GM23338 (cell line): ENCODE measurements at regions not wholly inside any gene's neighbourhood (a gene's known extent, or its start where the extent isn't known, plus 50 kb on each side); places are given as distances from the start of the nearest gene placed in this dataset.

Experiments used
- ATAC-seq: fragments of 200-7000 bp; cut with Tn5 transposase; 3 replicates; pipeline ENCODE4 v1.9.1; 2020
- DNase-seq: peaks from one replicate; pipeline ENCODE4 v3.0.0-alpha.2; 2015; ENCODE audit warnings: low spot score
- H2AFZ ChIP-seq: fragments of 200-600 bp; sonication (generic); 2 replicates; pipeline ENCODE4 v1.8.0; 2016; ENCODE audit warnings: antibody characterized with exemption, mild to moderate bottlenecking, moderate library complexity
- H3F3A ChIP-seq: fragments of 200-600 bp; sonication (generic); replicated peaks from 2 replicates; pipeline ENCODE4 v1.8.0; 2017; ENCODE audit warnings: antibody characterized with exemption, mixed run types, low read depth
- H3K27ac ChIP-seq: fragments of 200-600 bp; sonication (generic); 2 replicates; pipeline ENCODE4 v1.6.1; 2016; ENCODE audit warnings: low read depth
- H3K27me3 ChIP-seq: fragments of 200-600 bp; sonication (generic); 2 replicates; pipeline ENCODE4 v1.8.0; 2016; ENCODE audit warnings: mild to moderate bottlenecking, mixed run types, moderate library complexity; ENCODE audit not compliant: insufficient read depth
- H3K36me3 ChIP-seq: fragments of 200-600 bp; sonication (generic); 2 replicates; pipeline ENCODE4 v1.8.0; 2016; ENCODE audit warnings: mild to moderate bottlenecking; ENCODE audit not compliant: insufficient read depth
- H3K4me1 ChIP-seq: fragments of 200-600 bp; sonication (generic); 2 replicates; pipeline ENCODE4 v1.8.0; 2016; ENCODE audit warnings: mild to moderate bottlenecking, moderate library complexity; ENCODE audit not compliant: insufficient read depth
- H3K4me2 ChIP-seq: fragments of 200-600 bp; sonication (generic); 2 replicates; pipeline ENCODE4 v1.7.1; 2017; ENCODE audit warnings: mixed run types
- H3K4me3 ChIP-seq: fragments of 200-600 bp; sonication (generic); 2 replicates; pipeline ENCODE4 v1.6.1; 2016; ENCODE audit warnings: mixed run types
- H3K79me2 ChIP-seq: fragments of 200-600 bp; sonication (generic); replicated peaks from 2 replicates; pipeline ENCODE4 v1.8.0; 2017; ENCODE audit warnings: mild to moderate bottlenecking; ENCODE audit not compliant: insufficient read depth
- H3K9me2 ChIP-seq: fragments of 200-600 bp; sonication (generic); 2 replicates; pipeline ENCODE4 v1.8.0; 2017; ENCODE audit not compliant: insufficient read depth
- H4K20me1 ChIP-seq: fragments of 200-600 bp; sonication (generic); replicated peaks from 2 replicates; pipeline ENCODE4 v1.8.0; 2017; ENCODE audit warnings: mild to moderate bottlenecking; ENCODE audit not compliant: insufficient read depth
- H3K27ac Mint-ChIP-seq: 2 replicates; pipeline ENCODE4 v1.8.0; 2020; ENCODE audit warnings: inconsistent platforms, mild to moderate bottlenecking, moderate library complexity, mixed read lengths
- H3K27me3 Mint-ChIP-seq: 3 replicates; pipeline ENCODE4 v1.8.0; 2022; ENCODE audit warnings: low read depth, mild to moderate bottlenecking, moderate library complexity, mixed read lengths, inconsistent platforms; ENCODE audit not compliant: insufficient read depth, poor library complexity
- H3K36me3 Mint-ChIP-seq: 3 replicates; pipeline ENCODE4 v1.8.0; 2021; ENCODE audit warnings: low read depth, mild to moderate bottlenecking, inconsistent platforms, moderate library complexity, mixed read lengths
- H3K4me1 Mint-ChIP-seq: 3 replicates; pipeline ENCODE4 v1.8.0; 2020; ENCODE audit warnings: mild to moderate bottlenecking, inconsistent platforms, mixed read lengths
- H3K4me3 Mint-ChIP-seq: 3 replicates; pipeline ENCODE4 v1.8.0; 2021; ENCODE audit warnings: moderate library complexity, mild to moderate bottlenecking, inconsistent platforms, mixed read lengths
- H3K9me3 Mint-ChIP-seq: 3 replicates; pipeline ENCODE4 v1.8.0; 2020; ENCODE audit warnings: moderate library complexity, mild to moderate bottlenecking, inconsistent platforms, mixed read lengths
- CTCF ChIP-seq, 2 experiments: fragments of 200-600 bp in 1 of 2; sonication (generic) in 1 of 2; conservative IDR thresholded peaks; 2 replicates each; pipeline versions ENCODE4 v1.5.1 to v1.6.1; 2016 to 2017; ENCODE audit warnings: antibody characterized with exemption in 2 of 2, low read depth in 2 of 2, mild to moderate bottlenecking in 2 of 2, moderate library complexity in 1 of 2
- ETS1 ChIP-seq: IDR thresholded peaks from 2 replicates; pipeline ENCODE4 v1.6.1; 2016; ENCODE audit warnings: antibody characterized with exemption
- EZH2 ChIP-seq: fragments of 200-600 bp; sonication (generic); IDR thresholded peaks from one replicate; pipeline ENCODE4 v1.8.0; 2017; ENCODE audit warnings: antibody characterized with exemption, mild to moderate bottlenecking, low read depth; ENCODE audit not compliant: unreplicated experiment
- EZH2phosphoT487 ChIP-seq: fragments of 200-600 bp; sonication (generic); IDR thresholded peaks from one replicate; pipeline ENCODE4 v1.8.1; 2018; ENCODE audit warnings: antibody characterized with exemption; ENCODE audit not compliant: unreplicated experiment
- JUNB ChIP-seq: IDR thresholded peaks from one replicate; pipeline ENCODE4 v1.6.1; 2016; ENCODE audit warnings: antibody characterized with exemption; ENCODE audit not compliant: unreplicated experiment
- NANOG ChIP-seq: IDR thresholded peaks from 2 replicates; pipeline ENCODE4 v1.6.1; 2016; ENCODE audit warnings: antibody characterized with exemption, borderline replicate concordance
- STAT1 ChIP-seq: IDR thresholded peaks from one replicate; pipeline ENCODE4 v1.6.1; 2016; ENCODE audit warnings: antibody characterized with exemption; ENCODE audit not compliant: unreplicated experiment
- ZNF114 ChIP-seq: fragments of 250-450 bp; sonication (Bioruptor Pico); IDR thresholded peaks from 2 replicates; pipeline ENCODE4 v1.5.0; 2020; ENCODE audit warnings: mild to moderate bottlenecking, moderate library complexity
- ZNF331 ChIP-seq: fragments of 250-450 bp; sonication (Bioruptor Pico); IDR thresholded peaks from 2 replicates; pipeline ENCODE4 v1.5.0; 2020; ENCODE audit warnings: low read depth, mild to moderate bottlenecking, moderate library complexity

GRCh38 chr11:4213746-4214145 is 119.1 kb downstream of the RRM1 start:
- no peaks in the 10 kb centered on the region for H3K36me3 ChIP-seq
- DNase-seq = no peak
- Mint-ChIP-seq H3K4me1 (peaks cover 6% of the 10 kb centered on the region; the same call in 2 of the 3 replicates), H3K9me3 (no peaks in the 10 kb centered on the region), H3K27me3 (peaks cover 9% of the 10 kb centered on the region), H3K4me3 (no peak overlapping the region), H3K27ac (no peak overlapping the region), H3K36me3 (no peaks in the 10 kb centered on the region)
- H2AFZ ChIP-seq = no peak overlapping the region
- peaks cover 4% of the 10 kb centered on the region; the same call in 1 of the 2 replicates for H3K4me1 ChIP-seq
- no peaks in the 10 kb centered on the region for H3F3A ChIP-seq
- H3K4me2 ChIP-seq = no peak overlapping the region
- H3K9me2 ChIP-seq = no peaks in the 10 kb centered on the region; the same call in 1 of the 2 replicates
- no peak for ATAC-seq
- no peaks in the 10 kb centered on the region for H3K79me2 ChIP-seq
- peaks cover 21% of the 10 kb centered on the region for H3K27me3 ChIP-seq
- no peak overlapping the region for H3K4me3 ChIP-seq
- H4K20me1 ChIP-seq = no peaks in the 10 kb centered on the region
- no peak for TF ChIP-seq NANOG
- no peak overlapping the region for H3K27ac ChIP-seq

- no peaks in the 10 kb centered on the region for H3K36me3 ChIP-seq
- H3K4me3 Mint-ChIP-seq = peak overlapping the region; percentile 61
These were observed 117.4 kb downstream of the RRM1 start for GRCh38 chr11:4211991-4212390.

GRCh38 chr11:4203603-4204360 is 109.2 kb downstream of the RRM1 start:
- Histone ChIP-seq H3K36me3 (no peaks in the 10 kb centered on the region), H3K4me3 (no peak overlapping the region), H2AFZ (peak overlapping the region; percentile 43; the same call in 1 of the 2 replicates), H3F3A (no peaks in the 10 kb centered on the region), H4K20me1 (no peaks in the 10 kb centered on the region), H3K4me1 (no peaks in the 10 kb centered on the region), H3K79me2 (no peaks in the 10 kb centered on the region), H3K4me2 (no peak overlapping the region), H3K27ac (no peak overlapping the region), H3K9me2 (peaks cover 5% of the 10 kb centered on the region; the same call in 1 of the 2 replicates), H3K27me3 (no peaks in the 10 kb centered on the region)
- Mint-ChIP-seq H3K9me3 (no peaks in the 10 kb centered on the region), H3K4me3 (no peak overlapping the region), H3K36me3 (no peaks in the 10 kb centered on the region), H3K27me3 (peaks cover 6% of the 10 kb centered on the region), H3K27ac (peak overlapping the region; percentile 42), H3K4me1 (peaks cover 3% of the 10 kb centered on the region; the same call in 1 of the 3 replicates)
- DNase-seq (peak; percentile 76), ATAC-seq (peak; percentile 99)
- no peak for TF ChIP-seq EZH2phosphoT487
- TF ChIP-seq EZH2 = no peak
- no peak for TF ChIP-seq ZNF114 (CRISPR knock-in tag)
- no peak for TF ChIP-seq ETS1
- peak; percentile 55 to 61 for TF ChIP-seq CTCF (conservative IDR thresholded peaks at IDR 0.05; ENCODE audit: low read depth in 2 of 2)
- no peak for TF ChIP-seq ZNF331
- no peak for TF ChIP-seq JUNB
- TF ChIP-seq STAT1 = no peak

More at GRCh38 chr11:4211991-4212390, 117.4 kb downstream of the RRM1 start:
- no peaks in the 10 kb centered on the region for H3K79me2 ChIP-seq
- ATAC-seq = peak; percentile 99
- peak overlapping the region; percentile 99 for H2AFZ ChIP-seq
- Mint-ChIP-seq H3K27me3 (peaks cover 9% of the 10 kb centered on the region), H3K9me3 (no peaks in the 10 kb centered on the region), H3K27ac (no peak overlapping the region), H3K4me1 (peaks cover 4% of the 10 kb centered on the region; the same call in 2 of the 3 replicates), H3K36me3 (no peaks in the 10 kb centered on the region)
- no peaks in the 10 kb centered on the region; the same call in 1 of the 2 replicates for H3K9me2 ChIP-seq
- H3K4me1 ChIP-seq = peaks cover 4% of the 10 kb centered on the region; the same call in 1 of the 2 replicates
- peak; percentile 65 for DNase-seq
- peaks cover 21% of the 10 kb centered on the region for H3K27me3 ChIP-seq
- TF ChIP-seq EZH2 (peak; percentile 28), JUNB (no peak)
- H3K4me3 ChIP-seq = peak overlapping the region; percentile 48
- H3F3A ChIP-seq = no peaks in the 10 kb centered on the region
- no peaks in the 10 kb centered on the region for H4K20me1 ChIP-seq
- H3K27ac ChIP-seq = no peak overlapping the region
- peak overlapping the region; percentile 72 for H3K4me2 ChIP-seq
